GM18868 (cell line): ENCODE measurements at regions not wholly inside any gene's neighbourhood (a gene's known extent, or its start where the extent isn't known, plus 50 kb on each side); places are given as distances from the start of the nearest gene placed in this dataset.

Experiments
- ATAC-seq: cut with Tn5 transposase; IDR thresholded peaks from one replicate; pipeline ENCODE4 v1.9.1; 2021; ENCODE audit warnings: mild to moderate bottlenecking, moderate library complexity; ENCODE audit not compliant: unreplicated experiment

DNA sequence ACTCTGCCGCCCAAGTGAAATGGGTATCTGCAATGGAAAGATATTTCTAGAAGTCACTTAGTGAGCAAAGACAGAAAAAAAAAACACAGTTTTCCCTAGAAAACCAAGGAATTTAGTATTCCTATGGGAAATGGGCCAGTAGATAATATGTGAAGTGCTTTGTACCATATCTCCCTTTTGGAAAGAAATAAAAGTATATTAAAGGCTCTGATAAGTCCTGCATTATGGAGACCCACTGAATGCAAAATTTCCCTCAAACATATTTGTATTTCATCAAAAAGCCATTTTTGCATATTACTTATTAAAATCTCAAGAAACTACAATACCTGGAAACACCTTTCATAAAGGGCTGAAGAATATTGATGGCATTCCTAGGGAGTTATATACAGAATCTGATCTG is 51.6 kb upstream of the DYNLRB2 start:
- ATAC-seq, result no peak

- ATAC-seq, result no peak
Measured at GRCh38 chr16:80488167-80488566, 52.6 kb upstream of the DYNLRB2 start.

DNA sequence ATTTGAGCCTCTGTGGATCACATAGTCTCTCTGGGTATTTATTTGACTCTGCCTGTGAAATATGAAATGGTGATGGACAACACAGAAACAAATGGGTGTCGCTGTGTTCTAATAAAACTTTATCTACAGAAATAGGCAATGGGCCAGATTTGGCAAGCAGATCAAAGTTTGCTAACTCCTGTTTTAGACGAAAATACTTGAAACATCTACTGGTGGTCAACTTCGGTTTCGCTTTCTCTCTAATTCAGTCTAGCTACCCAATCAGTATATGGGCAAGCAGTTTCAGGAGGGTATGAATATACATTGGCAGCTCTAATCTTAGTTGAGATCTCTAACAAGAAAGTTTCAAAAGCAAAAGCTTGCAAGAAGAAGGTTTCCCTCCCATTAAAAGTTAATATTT is 60.1 kb upstream of the DYNLRB2 start:
- ATAC-seq, result peak; percentile 61

DNA sequence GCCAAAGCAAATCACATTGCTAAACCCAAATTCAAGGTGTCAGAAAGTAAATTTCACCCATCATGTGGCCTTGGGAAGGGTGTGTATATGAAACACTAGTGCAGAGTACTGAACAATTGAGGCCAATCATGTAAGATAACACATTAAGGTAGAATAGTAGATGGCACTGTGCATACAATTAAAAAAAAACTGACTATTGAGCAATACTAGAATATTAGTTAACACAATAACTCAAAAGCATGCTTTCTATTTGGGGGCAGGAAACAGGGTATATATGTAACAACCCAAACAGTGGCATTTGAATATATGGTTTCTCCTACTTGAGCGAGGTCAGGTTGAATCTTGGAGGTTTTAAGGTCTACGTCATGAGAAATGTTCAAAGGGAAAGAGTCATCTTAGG is 63.0 kb upstream of the DYNLRB2 start:
- ATAC-seq, result no peak

DNA sequence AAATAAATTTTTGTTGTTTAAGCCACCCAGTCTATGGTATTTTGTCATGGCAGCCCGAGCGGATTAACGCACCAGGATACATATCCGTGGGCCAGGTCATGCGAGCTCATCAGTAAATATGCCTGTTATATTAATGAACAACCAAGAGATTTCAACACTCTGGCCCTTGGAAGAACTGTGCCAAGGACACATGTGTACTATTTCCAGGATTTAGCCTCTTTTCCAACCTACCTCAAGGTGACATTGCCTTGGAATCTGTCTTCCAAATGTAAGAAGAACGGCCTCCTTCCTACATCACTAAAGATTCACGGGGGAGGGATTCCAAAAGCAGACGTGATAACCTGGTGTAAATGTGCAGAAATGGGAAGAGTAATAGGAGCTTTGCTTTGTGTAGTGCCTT is 72.8 kb upstream of the DYNLRB2 start:
- no peak for ATAC-seq

DNA sequence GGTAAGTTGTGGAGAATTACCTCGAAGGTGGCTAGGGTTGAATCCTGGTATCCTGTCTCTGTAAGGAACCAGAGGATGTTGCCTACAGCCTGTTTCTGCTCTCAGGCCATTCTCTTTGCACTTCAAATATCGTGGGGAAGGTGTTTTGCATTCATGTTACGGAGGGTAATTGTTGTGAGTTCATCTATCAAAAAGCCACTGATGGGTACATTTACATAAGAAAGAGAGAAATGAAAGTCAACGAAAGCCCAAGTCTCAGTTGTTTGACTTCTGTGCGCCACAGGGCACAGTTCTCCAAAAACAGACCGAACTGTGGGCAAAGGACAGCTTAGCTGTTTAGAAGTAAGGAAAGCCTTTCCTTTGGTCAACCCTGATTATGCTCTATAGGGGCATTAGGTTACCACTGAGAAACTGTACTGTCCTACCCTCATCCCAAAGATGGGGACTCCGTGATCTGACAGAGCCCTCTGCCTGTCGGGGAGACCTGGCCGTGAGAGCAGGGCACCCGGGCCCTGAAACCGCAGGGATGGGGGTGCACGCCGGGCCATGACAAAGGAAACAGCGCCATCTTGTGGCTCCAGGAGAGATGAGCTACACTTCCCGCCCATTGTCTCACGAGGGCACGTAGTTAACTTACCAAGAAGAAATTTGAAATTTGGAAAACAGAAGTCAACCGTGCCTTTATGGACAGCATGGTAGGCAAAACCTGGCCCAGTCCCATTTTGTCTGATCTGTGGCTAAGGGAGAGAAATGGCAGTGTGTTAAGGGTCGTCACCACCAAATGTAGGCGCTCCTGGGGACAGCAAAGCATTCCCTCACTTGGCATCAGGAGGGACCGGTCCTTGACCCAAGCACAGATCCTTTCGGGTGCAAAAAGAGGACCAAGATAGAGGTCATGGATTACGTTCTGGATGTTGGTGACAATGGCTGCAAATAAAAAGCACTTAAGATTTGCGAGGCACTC is 74.5 kb upstream of the DYNLRB2 start:
- ATAC-seq, result peak; percentile 87

- no peak for ATAC-seq
Measured at GRCh38 chr16:80463751-80464495, 76.9 kb upstream of the DYNLRB2 start.

GRCh38 chr16:80463326-80463725 is 77.5 kb upstream of the DYNLRB2 start:
- ATAC-seq, result no peak

DNA sequence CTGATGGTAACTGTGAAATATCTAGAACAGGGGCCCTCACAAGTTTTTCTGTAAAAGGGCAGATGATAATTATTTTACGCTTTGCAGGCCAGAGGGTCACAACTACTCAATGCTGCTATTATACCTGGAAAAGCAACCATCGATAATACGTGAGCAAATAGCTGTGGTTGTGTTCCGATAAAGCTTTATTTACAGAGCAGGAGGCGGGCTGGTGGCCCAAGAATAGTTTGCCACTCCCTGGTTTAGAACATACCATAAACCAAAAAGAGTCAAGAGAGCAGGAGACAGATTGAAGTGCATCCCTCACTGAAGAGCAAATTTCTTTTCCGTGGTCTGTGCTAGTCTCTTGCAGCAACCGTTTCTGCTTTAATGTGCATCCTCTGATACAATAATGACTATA is 77.9 kb upstream of the DYNLRB2 start:
- no peak for ATAC-seq

DNA sequence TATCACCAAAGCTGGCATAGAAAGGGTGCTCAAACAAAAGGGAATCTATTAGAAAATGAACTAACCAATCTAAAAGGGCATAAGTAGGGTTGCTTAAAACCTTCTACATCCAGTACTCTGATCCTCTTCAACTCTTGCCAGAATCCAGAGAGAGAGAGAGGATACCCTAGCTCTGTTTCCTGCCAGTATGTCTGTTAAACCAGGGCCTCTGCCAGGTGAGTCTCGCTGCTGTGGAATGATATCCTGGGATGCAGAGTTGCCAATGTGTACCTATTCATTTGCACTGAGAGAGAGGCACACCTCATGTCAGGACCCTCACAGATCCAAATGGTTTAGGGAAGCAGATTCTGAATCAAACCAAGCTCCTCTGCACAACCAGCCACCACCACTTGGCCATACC is 79.8 kb upstream of the DYNLRB2 start:
- no peak for ATAC-seq

GRCh38 chr16:80459966-80460365 is 80.8 kb upstream of the DYNLRB2 start:
- ATAC-seq, result no peak

GRCh38 chr16:80459331-80459777 is 81.4 kb upstream of the DYNLRB2 start:
- ATAC-seq, result no peak

DNA sequence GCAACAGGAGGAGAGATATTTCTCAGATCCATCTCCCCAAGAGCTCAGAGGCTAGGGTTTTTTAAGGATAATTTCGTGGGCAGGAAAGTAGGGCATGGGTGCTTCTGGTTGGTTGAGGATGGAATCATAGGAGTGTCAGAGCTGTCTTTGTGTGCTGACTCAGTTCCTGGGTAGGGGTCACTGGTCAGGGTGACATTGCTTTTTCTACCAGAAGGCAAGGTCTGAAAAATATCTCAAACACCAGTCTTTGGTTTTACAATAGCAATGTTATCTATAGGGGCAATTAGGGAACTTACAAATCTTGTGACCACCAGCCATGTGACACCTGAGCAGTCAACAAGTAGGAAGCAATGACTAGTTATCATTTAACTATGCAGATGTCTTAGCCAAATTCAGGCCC is 82.9 kb upstream of the DYNLRB2 start:
- ATAC-seq, result no peak

DNA sequence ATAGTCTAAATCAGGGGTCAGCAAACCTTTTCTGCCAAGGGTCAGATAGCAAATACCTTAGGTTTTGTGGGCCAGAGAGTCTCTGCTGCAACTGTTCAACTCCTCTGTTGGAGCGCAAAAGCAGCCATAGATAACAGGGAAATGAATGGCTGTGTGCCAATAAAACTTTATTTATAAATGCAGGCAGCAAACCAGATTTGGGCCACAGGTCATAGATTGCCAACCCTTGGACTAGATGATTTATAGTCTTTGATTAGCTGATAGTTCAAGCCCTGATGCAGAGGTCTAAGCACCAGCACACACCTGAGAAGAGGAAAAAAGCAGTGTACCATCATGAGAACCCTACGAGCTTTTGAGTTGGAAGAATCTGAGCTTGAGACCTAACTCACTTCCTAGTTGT is 86.0 kb upstream of the DYNLRB2 start:
- no peak for ATAC-seq

GRCh38 chr16:80449392-80449791 is 91.4 kb upstream of the DYNLRB2 start:
- no peak for ATAC-seq

DNA sequence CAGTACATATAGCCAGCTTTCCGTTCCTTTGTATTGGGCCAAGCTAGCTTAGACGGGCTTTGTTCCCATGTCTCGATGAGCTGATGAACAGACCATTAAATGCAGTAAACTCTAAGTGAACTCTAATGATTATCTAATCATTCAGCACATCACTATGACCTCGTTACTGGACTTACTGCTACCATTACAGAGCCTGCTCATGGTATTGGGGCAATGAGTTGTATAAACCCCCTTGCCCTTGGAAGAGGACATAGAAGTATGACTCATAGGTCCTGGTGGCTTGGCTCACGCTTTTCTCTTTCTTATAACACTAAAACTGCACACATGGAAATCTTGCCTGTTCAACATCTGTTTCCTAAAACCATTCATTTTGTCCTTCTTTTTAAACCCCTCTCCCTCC is 93.6 kb upstream of the DYNLRB2 start:
- no peak for ATAC-seq

DNA sequence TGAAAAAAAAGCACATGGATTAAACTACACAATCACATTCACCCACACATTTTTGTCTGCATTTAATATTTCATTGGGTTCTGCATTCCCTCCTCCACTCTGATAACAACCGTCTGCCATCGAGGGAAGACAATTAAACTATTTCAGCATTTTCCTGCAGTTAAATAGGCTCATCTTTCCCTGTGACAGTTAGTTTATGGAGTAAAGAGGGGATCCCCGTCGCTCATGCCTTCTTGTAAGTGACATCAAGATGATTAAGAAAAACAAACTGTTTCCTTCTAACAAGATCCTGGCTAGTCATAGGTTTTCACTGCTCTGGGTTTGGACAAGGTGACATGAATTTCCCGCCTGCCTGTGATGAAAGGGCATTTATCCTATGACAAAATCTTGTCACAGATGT is 98.0 kb upstream of the DYNLRB2 start:
- ATAC-seq, result no peak

- no peak for ATAC-seq
Measured at GRCh38 chr16:80441935-80442334, 98.9 kb upstream of the DYNLRB2 start.

- ATAC-seq, result no peak
Measured at GRCh38 chr16:80440667-80441066, 100.1 kb upstream of the DYNLRB2 start.

DNA sequence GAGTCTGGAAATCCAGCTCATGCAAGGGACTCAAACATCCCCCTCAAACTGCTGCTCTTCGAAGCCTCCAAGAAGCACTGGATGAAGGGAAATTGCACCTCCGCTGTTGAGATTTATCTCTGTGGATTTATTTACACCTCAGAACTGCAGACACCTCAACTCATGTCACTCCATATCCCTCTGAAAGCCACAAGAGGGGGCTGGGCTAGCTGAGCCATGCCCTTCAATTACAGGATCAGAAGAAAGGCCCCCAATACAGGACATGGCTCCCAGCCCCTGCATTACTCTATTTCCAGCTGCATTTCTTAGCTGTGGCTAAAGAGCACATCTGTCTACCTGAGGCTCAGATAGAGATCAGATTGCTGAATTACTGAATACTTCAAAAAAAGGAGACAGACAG is 103.1 kb upstream of the DYNLRB2 start:
- no peak for ATAC-seq

DNA sequence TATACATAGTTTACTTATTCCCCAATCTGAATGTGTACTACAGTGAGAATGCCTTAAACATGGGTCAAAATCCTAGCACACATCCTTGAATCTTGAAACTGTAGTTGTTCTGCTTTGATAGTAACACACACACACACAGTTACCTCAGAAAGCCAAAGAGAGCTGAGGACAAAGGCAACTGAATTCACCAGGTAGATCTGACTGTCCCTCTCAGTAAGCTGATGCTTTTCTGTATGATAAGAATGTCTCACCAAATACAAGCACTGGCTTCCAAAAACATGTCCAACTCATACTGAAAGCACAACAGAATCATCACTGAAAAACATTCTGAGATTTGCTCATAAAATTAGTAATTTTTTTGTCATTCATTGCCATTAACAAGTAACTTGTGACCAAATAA is 104.3 kb upstream of the DYNLRB2 start:
- no peak for ATAC-seq

DNA sequence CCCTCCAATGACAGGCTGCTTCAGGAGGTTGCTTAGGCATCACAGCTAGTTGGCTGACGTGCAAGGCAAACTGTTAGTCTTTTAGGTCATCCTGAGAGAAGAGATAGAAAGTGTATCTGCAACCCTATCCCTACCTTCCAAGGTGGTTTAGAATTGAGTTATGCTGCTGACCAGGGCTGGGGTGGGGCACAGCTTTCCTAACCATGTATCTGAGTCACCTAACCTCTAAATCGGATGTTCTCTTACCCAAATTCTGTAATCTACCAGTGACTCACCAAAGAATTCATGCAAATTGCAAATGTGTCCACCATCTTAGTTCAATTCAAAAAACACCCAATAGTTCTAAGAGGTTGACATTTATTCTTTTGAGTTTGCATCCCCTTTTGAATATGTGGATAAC is 107.2 kb upstream of the DYNLRB2 start:
- no peak for ATAC-seq
